GM19238 (cell line): ENCODE measurements at regions not wholly inside any gene's neighbourhood (a gene's known extent, or its start where the extent isn't known, plus 50 kb on each side); places are given as distances from the start of the nearest gene placed in this dataset.

Experiments
- DNase-seq: peaks from one replicate; pipeline ENCODE4 v3.0.0; 2011; ENCODE audit warnings: low spot score; ENCODE audit not compliant: insufficient read length

DNA sequence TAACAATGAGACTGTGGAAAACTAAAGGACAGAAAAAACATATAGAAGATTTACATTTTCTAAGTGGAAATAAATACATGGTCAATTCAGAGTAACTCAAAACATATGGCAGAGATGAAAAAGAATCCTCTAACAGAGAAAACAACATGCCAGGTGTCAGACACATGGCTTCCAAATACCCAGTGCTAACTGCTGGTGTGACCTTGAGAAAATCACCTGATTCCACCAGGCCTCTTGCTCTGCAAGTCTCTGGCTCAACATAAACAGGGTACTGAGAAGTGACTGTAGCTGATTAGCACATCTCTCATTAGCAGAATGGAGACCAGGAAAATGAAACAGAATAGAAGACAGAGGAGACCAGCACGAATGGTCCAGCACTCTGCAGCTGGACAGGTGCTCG, 210.8 kb downstream of the HNMT start:
- DNase-seq = no peak

DNA sequence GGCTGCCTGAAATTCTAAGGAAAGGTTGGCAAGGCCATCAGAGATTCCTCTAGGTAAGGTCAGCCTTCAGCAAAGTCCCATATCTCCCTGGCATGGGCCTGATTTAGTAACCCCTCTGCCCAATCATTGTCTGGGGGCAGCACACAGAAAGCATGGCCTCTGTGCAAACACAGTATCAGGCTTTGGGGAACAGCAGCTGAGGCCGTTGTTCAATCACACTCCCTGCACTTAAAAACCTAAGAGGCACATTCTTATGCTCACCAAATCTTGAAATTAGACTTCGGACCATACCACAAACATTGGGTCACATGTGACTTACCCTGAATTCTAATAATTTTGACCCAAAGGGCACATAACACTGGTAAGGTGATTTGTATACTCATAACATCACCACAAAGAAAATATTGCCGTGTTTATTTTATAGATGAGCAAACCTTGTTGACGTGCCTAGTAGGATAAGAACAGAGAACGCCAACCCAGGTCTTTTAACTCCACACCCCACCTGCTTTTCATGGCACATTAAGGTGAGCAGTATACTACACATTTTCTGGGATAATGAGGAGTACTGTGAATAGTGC, 212.7 kb downstream of the HNMT start:
- DNase-seq = no peak

DNA sequence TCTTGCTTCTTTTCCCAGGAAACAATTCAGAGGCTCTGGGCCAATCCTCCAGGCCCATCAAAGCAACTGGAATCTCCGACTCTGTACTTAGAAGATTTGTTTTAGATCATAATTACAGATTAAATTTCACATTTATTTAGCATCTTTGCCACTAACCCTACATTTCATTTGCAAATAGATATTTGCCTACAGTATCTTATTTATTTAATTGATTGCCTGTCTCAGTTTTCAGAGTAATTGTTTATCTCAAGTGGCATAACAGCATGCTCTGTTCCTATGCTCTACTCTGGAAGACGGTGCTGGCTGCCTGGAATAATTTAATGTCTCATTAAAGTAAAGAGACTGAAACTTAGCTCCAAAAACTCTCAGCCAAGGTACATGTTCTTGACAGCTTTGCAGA, 213.4 kb downstream of the HNMT start:
- DNase-seq = no peak

DNA sequence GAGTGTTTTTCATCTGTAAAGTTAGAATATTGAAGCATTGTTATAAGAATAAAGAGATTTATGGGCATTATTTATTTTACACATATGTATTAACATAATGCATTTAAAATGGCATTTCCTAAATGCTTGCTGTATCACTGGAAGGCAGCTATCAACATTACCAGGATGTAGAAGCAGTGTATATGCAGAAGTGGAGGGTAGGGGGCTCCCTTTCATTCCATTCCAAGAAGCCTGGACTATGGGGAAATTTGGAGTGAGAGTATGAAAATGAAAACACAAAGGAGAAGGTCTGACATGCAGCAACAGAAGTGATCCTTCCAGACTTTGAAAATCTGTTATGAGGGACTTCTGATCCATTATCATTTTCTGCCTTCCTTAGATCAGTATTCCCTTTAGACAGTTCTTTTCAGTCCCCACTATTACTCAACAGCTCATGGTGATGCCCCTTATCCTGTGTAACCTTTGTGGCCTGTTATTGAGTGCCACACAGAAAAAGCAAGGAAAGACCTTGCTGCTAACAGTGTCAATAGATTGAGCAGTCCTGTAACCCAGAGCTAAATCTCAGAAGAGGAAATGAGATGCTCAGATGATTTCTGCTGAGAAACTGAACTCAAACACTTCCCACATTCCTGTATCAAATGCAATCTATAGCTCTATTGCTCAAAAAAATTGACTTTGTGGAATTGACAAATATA, 216.6 kb downstream of the HNMT start:
- no peak for DNase-seq

DNA sequence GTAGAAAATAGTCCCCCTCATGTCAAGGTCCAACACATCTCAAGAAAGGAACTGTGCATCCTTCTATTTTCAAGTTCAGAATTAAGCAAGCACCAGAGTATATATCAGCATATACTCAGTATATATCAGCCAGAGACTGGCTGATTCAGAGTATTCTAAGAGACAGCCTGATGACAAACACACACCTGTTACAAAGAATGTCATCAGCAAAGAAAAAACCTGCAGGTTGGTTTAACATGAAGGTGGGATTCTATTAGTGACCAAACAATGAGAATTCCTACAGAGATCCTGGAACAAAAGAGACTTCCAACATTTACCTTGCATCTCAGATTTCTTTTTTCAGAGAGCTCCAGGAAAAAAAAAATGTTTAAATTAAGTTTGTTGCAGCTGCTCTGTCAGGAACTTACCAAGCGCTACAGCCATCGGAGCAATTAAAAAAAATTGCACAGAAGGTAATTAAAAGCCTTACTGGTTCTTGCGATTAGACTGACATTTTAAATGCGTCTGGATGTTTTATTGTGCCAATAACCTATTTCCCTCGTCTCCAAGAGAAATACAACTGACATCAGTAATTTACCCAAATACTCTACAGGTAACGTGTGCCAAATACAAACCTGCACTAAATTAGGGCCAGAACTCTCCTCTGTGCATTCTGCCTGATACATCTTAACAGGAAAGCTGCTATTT, 218.1 kb downstream of the HNMT start:
- DNase-seq = no peak

DNA sequence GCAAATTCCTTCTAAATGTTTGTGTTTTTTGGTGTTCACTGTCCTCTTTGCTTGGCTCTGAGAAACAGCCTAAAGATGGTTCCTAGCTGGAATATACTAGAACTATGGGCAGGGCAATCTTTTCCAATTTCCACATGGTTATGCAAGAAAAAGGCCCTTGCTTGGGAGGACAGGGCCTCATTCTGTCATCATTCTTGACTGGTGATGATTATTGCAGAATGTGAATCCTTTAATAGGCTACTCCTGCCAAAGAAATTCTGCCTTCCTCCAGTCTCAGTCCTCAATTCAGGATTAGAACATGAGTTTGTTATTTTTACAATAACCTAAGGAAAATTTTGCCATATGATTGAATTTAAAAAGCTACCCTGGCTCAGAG, 218.7 kb downstream of the HNMT start:
- no peak for DNase-seq

DNA sequence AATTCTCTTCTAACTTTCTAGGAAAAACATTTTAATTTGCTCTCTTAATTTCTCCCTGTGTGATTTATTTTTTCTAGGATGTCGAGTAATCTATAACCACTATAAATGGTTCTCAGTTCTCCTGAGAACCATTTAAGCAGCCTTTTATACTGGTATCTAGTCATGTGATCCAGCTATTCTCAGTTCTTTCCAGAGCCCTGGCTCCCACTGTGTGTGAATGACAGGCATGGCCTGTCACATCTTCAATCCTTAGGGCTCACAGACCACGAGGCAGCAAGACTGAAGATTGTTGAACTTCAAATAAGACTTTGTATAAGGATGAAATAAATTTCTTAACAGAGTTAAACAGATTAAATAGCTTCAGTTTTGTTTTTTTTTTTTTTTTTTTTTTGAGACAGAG, 219.4 kb downstream of the HNMT start:
- DNase-seq = no peak

DNA sequence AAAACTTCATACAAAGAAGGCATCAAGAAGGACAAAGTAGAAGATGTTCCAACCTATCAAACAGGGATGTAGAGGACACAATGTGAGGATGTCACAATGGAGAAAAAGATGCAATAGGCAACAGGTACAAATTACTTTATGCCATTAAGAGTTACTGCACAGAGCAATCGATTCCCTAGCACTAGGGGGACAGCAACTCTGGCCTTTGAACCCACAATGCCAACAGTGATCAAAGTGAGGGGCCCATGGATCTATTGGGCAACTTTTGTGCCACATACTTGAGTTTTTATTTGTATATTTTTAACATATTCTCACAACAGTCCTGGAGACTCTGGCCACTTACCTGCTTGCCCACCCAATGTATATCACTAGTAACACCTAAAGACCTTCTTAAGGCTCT, 220.2 kb downstream of the HNMT start:
- DNase-seq = no peak

DNA sequence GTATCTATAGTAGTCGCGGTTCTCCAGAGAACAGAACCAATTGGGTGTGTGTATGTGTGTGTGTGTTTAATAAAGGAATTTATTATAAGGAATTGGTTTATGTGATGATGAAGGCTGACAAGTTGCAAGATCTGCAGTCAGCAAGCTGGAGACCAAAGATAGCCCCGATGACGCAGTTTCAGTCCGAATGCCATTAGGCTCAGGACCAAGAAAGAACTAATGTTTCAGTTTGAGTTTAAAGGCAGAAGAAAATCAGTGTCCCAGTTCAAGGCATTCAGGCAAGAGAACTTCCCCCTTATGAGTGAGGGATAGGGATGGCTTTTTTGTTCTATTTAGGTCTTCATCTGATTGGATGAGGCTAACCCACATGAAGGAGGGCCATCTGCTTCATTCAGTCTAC, 221.6 kb downstream of the HNMT start:
- DNase-seq = no peak

DNA sequence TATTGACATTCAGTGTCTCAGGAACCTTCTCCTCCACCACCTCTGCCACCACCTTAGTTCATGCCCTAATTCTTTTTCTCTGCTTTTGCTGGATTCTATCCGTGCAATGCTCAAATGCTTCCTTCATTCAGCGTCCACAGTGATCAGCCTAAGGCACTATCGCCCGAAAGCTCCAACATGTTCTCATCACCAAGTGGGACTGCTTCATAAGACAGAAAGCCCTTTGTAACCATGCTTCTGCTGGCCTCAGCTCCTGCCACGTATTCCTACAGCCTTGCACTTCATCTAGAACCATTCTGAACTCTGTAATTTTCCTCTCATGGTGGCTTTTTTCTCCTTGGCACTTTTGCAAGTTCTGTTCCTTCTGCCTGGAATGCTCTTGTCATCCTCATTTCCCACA, 222.9 kb downstream of the HNMT start:
- no peak for DNase-seq

DNA sequence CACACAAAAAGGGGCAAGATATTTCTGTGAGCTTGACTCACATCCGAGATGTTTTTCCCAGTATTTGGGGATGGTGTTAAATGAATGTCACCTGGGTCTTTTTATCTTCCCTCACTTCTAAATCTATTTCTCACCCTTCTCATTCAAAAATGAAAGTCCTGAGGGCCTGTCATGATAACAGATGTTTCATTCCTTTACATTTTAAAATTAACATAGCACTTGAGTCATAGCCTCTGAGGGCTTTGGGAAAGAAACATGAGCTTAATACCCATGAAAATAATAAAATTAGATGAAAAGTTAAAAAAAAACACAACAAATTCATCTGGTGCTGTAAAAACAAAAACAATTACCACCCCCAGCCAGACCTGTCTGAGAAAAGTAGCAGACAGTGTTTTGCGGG, 226.7 kb downstream of the HNMT start:
- no peak for DNase-seq

DNA sequence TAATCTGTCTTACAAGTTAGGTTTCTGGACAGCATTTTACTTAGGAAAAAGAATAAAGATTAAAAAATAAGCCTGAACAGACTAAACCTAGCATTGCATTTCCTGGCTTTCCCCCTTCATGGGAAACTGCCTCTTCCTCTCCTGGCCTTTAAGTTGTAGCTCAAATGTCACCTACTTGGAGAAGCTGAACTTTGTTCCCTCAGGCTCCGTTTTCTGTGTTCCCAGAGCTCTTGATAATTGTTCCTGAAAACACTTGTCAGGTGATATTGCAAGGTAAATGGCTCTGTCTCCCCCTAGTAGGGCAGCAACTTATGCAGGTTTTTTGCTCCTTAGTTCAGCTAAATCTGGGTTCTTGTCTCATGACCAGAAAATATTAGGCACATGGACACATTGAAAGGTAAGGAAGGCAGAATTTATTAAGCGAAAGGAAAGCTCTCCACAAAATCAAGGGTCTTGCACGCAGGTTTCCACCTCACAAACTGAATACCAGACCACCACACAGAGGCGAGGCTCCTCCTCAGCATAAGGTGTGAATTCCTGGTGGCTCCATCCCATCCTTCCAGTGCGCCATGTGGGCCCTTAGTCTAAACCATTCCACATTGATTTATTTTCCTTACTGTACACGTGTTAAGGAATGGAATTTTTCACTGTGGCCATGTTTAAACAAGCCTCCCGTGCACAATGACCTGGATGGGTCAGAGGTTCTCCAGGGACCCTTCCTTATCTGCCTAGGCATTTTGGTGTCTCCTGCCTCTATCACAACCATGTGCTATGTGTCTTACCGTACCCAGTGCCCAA, 229.3 kb downstream of the HNMT start:
- DNase-seq = no peak

DNA sequence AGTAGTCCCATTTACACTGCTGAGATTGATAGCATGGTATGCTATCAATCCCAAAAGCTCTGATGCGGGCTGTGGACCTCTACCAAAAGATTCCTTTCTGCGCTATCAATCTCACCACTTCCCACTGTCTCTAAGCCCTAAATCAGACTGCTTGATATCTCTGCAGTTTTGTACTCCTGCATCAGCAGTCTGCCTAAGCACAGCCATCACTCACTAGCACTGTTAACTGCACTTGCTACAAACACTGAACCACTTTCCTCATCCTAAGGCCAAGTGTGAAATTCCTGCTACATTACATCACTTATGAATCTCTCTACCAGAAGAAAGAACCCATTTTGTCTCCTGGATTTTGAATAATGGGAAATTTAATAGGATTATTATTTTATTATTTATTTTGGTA, 237.0 kb downstream of the HNMT start:
- no peak for DNase-seq

DNA sequence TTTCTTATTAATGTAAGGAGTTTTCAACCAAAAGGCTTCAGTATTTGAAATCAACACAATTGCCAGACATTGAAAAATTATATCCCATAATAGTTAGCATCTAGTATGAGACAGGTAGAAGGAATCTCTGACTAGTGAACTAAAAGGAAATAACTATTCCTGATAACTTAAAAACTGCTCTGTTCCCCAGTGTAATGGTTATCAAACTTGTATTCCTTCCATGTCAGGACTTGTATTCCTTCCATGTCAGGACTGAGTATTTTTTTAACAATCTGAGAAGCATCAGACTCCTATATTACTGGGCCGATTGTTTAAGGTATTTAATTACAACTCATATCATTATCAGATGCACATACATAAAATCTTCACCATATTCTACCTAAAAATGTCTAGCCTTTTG, 238.5 kb downstream of the HNMT start:
- no peak for DNase-seq

DNA sequence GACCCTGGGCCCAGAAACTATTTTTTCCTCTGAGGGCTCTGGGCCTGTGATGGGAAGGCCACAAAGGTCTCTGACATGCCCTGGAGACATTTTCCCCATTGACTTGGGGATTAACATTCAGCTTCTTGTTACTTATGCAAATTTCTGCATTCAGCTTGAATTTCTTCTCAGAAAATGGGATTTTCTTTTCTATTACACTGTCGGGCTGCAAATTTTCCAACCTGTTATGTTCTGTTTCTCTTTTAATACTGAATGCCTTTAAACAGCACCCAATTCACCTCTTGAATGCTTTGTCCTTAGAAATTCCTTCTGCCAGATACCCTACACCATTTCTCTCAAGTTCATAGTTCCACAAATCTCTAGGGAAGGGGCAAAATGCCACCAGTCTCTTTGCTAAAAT, 241.0 kb downstream of the HNMT start:
- no peak for DNase-seq

DNA sequence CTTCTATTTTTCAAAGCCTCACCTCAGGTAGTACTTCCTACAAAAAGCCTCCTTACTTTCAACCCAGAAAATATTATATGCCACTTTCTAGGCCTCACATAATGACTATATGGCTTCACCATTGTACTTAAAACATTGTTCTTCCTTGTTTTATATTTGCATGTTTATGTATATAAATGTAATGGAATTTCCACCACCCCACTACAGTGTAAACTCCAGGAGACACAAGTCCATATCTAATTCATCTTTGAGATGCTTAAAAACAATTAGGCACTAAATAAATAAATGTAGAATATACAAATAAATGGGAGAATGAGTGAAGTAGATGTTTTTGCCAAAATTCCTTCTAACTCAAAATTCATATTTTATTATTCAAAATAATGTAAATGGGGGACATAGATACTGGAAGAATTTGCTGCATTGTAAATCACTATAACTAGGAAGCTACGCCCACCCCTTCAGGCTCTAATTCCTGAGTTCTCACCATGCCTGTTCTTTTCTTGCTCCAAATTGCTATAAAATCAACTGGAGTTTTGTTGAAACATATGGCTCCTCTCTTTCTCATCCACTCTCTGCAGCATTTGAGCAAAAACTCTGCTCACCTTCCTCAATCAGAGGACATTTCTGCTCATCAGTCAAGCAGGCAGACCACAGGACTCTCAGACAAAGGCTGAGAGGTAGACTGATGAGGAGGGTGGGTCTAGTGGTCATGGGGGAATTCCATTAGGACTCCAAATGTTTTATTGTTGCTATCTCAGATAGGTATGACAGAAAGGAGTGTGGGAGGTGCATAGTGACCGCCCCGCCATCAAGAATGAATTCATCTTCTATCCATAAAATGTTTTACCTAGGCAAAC, 243.0 kb downstream of the HNMT start:
- no peak for DNase-seq

DNA sequence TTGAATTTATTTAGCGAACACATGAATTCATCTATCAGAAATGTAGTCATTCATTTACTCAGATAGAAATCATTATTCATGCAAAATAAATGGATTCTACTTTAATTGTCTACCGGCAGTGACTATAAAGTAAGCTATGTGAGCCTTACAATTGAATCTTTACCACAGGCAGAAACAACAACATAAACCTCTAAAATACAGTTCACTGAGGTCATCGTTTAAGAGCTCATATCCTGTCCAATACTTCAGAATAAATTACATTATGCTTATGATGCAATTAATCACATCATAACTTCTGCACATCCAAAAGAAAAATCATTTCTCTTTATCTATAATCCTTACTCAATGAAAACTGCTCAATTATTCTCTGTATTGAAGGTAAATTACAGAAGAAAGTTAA, 244.7 kb downstream of the HNMT start:
- DNase-seq = no peak

DNA sequence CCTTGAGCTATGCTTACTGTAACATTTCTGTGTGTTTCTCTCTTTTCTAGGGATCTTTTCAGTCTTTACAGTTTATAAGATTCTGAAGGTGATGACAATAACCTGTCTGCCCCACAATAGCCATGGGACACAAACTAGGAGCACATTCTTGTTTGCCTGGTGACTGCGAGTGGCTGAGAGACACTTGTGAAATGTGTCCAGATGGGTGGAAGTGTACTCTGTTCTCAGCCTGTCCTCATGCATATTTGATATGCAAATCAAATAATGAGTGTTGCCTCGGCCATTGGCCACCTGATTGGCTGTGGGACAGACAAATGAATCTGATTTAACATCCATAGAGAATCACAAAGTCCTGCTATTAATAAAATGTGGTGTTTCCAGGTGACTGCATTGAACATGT, 246.2 kb downstream of the HNMT start:
- no peak for DNase-seq

DNA sequence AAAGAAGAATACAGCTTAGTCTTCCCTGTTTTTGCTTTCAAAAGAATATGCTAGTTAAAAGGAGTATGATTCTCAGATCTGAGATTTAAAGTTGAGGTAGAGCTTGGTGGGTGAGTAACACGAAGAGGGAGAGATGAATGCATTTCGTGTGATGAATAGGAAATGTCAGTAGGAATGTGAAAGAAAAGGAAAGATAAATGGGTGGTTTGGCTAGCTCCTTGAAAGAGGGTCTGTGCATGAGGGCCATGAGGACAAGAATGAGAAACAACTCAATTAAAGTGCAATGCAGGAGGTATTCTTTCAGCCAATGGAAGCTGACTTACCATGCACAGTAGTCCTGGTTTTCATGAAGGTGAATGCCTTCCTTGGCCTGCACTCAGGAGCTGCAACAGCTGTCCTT, 248.2 kb downstream of the HNMT start:
- DNase-seq = no peak

DNA sequence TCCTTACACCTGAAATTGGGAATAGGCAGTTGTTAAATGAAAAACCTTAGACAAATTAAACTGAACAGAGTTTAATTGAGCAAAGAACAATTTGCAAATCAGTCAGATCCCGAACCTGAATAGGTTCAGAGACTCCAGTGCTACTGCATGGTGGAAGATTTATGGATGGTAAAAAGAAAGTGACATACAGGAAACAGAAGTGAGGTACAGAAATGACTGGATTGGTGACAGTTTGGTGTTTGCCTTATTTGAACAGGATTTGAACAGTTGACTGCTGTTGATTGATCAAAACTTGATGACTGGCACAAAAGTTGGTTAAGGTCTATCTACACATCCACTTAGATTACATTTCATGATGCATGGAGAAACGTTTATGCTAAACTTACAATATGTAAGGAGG, 248.8 kb downstream of the HNMT start:
- no peak for DNase-seq

DNA sequence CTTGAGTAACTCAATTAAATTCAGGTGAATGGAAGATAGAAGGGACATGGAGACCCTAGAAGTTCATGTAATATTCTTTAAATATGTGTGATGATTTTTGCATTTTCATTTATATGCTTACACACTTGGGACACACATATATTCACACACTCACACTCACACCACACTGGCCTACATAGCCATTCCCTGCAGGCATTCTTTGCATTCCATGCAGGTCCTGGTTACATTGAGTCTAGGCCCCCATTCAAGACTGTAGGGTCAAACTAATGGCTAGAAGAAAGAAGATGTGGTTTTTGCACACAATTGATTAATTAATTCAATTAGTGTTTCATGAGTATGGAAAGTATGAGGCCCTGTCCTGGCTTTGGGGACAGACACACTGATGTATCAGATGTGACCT, 249.4 kb downstream of the HNMT start:
- no peak for DNase-seq
